Activated CD8-positive, alpha-beta memory T cell treated with anti-CD3 and anti-CD28 coated beads for 24 hours (primary cell): ENCODE measurements at regions not wholly inside any gene's neighbourhood (a gene's known extent, or its start where the extent isn't known, plus 50 kb on each side); places are given as distances from the start of the nearest gene placed in this dataset.
"Not testable (repeated sequence)": the region's sequence is repeated elsewhere in the genome, so short reads cannot be mapped to it uniquely, and the experiment has no call there.

ENCODE experiments used
- DNase-seq: peaks from one replicate; pipeline ENCODE4 v3.0.0-alpha.2; 2020

DNA sequence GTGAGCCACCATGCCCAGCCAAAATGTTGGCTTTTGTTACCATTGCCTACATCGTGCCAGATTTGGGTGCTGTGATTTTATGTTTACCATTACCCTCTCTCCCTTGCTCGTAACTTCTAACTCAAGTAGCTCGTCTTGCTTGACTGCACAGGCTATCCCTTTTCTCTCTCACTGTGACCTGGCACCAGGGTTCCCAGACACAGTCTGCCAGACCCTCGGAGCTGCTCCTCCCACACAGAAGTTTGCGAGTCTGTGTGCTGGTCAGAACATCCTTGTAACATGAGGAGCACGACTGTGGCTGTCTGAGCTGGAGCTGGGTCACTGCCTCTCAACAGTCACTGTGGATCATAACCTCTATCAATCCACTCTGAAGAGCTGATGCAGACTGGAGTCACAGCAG, 152.5 kb upstream of the ACKR3 start:
- no peak for DNase-seq

DNA sequence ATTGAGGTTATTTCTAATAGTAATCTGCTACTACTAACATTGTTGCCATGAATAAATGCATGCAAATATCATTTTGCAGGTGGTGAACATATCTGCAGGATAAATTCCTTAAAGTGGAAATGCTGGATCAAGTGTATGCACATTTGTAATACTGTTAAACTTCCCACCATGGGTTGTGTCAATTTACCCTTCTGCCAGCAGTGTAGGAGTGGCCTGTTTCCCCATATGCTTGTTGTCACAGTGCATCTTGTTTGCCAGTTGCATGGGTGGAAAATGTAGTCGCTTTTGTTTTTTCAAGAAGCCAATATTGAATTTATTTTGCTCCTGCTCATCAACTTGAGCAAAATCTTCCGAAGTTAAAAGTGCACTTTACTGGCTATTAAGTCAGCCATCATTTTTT, 139.0 kb upstream of the ACKR3 start:
- DNase-seq: no peak

DNA sequence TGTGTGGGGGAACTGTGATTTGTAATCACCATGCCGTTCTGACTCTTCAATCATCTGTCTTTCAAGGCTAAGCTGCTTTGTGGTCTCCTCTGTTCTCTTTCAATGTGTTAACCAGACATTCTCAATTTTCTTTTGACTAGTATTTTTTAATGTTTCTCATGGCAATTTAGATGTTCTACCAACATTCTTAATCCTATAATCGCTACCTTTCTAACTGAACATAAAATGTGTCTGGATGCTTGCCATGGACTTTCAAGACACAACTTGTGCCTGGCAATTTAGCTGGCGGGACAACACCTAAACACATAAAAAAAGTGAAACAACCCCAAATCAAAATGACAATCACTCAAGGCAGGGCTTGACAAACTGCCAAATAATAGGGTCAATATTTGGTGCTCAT, 135.0 kb upstream of the ACKR3 start:
- no peak for DNase-seq

DNA sequence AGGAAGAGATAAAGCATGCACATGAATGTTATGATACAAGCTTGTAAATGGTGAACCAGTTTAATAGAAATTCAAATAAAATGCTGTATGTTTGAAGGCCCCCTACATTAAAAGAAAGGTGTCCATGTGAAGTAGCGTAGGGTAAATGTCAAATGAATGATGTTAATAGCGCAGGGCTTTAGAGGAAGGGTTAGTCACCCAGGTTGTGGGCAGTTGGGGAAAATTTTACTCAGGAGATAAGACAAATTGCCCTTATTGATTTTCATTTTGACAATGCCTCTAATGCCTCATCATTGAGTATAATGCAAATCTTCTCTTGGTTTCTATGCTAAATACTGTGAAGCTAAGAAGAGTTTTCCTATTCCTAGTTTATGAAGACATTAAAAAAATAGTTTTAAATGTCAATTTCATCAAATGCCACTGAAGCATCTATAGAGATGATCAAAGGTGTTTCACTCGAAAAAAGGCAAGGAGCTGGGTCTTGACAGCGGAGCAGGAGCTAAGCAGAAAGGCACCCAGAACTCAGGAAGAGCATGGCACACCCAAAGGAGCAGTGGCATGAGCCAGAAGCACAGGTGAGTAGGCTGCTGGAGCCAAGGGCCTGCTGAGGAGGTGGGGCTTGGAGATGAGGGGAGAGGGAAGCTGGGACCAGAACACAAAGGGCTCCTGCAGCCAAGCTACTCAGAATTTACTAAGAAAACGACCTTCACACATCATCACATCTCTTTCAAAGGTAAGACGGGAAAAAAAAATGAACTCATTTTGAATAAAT, 129.3 kb upstream of the ACKR3 start:
- DNase-seq: no peak

DNA sequence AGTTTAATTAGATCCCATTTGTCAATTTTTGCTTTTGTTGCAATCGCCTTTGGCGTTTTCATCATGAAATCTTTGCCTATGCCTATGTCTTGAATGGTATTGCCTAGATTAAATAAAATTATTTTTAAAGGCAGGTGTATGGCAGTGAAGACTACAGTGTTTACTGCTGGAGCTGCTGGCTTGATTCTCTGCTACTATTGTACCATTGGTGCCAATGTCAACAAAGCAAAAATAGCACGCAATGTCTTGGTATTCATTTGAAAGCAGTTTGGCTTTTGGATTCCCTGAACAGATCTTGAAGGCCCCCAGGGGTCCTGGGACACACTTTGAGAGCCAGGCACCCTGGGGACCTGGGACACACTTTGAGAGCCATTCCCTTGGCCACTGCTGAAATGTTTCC, 125.4 kb upstream of the ACKR3 start:
- DNase-seq: no peak

DNA sequence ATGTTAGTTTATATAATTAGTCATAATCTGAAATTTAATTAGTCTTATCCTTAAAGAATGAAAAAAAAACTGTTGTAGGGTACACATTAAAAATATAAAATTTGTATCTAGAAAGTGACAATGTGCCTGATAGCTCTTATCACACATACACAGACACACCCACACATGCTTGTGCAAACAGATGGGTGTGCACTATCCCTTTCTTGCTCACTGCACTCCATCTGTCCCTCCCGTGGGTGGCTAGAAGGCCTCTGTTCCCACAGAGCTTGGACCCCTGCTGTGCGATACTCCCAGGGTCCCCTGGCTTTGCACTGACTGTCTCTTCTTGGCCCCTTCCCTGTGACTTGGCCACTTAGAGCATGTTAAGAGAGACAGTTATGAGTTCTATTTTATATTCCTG, 123.9 kb upstream of the ACKR3 start:
- no peak for DNase-seq

DNA sequence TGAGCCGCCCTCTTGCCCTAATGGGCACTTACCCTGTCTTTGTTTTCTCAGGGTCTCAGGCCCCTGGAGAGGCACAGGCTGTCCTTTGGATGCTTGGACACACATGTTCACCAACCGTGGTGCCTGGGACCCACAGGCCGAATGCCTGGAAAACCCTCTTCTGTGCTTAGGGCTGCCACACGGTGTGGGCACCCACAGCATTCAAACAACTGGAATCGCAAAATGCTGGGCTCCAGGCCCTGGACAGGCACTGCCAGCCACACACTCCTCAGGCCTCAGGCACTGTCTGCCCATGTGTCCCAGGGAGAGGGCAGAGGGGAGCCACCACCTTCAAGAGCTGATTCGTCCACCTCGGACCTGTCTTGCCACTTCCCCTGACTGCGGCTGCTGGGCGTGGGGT, 123.1 kb upstream of the ACKR3 start:
- no peak for DNase-seq

DNA sequence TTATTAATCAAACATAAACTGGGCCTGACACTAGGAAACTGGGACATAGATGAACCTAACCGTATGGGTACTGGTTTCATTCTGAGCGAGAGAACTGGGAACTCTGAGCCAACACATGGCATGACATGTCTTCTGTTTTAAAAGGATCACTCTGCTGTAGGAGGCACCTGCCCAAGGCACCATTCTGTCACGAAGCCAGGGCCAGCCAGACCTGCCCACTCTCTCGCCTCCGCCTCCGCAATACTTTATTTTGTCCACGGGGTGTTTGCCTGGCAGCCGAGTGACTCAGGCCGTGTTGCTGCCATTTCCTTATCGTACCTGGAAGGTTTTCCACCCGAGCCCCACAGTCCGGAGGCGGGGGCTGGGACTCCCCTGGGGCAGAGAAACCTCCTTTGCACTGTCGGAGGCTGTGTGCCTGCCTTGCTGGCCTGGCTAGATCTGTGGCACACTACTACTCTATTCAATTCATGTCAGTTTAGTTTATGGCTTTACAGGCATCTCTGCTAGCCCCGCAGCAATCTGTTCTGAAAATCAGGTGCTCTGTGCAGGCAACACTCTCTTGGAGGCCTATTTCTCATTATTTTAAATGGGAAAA, 120.4 kb upstream of the ACKR3 start:
- no peak for DNase-seq

DNA sequence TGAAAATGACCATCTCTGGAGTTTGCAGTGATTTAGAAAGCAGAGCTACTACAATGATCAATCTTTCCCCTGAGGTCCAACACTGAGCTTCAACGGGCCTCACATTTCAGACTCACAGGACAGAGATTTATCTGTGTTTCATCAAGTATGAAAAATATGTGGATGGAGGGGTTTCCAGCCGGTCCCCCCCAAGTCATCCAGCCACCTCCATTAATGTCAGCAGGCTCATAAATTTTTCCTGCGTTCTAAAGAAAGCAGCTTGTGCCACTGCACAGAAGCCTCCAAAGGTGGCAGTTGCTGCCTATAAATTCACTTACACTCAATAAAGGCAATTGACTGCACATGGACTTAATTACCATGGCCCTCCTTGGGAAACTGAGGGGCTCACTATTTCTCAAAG, 117.4 kb upstream of the ACKR3 start:
- DNase-seq: no peak

DNA sequence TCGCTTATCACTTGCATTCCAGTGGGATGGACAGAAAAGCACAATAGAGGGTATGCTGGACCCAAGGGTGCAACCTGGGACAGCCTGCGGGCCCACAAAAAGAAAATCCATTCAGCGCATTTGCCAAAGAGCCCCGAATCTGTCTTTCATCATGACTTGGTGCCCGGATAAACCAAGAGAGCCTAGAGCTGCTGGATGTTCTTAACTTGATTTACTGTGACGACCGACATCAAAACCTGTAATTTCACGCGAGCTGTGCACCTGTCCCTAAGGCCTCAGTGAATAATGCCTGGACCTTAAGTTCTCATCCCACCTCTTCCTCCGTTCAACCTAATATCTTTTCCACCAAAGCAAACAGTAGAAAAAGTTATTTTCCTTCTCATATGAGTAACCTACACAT, 115.5 kb upstream of the ACKR3 start:
- no peak for DNase-seq

DNA sequence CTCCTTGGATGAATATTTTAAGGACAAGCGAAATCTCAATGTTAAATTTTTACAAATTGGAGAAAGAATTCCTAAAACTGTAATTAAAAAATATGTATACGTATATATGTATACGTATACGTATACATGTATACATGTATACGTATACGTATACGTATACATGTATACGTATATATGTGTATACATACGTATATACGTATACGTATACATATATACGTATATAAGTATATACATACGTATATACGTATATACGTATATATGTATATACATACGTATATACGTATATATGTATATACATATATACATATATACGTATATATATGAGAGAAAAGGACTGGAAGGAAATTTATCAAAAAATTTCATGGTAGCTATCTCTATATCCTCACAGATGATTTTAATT, 110.2 kb upstream of the ACKR3 start:
- DNase-seq: no peak

DNA sequence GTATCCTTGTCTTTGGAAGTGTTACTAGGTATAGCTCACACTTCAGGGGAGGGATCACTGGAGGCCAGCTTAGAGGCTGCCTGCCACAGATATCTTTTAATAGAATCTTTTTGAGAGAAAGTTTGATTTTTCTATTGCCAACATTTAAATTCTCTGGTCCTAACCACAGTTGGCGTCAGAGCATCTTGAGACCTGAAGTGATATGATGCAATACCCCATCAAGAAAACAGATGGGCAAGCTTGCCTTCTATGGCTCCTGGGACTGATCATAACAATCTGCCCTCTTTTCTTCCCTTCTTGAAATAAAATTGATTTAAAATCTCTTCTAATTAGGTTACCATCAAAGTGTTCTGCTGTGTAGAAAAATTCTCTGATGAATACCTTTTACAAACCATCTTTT, 105.5 kb upstream of the ACKR3 start:
- DNase-seq: no peak

DNA sequence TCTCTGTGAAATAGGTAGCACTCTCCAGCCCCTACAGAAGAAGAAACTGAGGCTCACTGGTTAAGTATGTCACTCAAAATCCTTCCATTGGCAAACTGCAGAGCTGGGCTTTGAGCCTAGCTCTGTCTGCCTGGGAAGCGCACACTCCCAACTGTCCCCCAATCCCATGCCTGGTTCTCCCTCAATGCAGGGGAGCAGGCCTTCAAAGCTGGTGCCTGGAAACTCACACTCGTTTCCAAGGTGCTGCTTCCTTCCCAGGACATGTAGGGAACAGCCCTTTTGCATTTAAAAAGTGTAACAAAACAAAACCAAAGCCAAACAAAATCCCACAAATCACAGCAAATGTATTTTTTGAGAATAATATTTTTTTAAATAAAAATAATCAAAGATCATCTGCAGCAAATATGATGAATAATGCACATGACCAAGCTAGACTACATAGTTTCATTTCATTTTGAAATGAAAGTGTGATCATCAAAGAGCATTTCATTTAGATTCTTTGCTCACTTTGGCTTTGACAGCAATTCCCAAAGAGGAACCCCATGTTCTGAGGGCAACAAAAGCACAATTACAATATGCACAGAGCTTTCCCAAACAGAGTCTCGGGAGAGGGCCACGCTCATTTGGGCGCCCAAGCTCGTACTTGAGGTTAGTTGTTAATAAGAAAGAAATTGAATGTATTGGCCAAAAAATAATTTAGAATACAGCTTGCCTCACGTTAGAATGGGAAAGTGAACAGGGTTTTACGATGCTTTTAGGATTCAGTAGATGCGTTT, 96.7 kb upstream of the ACKR3 start:
- no peak for DNase-seq

DNA sequence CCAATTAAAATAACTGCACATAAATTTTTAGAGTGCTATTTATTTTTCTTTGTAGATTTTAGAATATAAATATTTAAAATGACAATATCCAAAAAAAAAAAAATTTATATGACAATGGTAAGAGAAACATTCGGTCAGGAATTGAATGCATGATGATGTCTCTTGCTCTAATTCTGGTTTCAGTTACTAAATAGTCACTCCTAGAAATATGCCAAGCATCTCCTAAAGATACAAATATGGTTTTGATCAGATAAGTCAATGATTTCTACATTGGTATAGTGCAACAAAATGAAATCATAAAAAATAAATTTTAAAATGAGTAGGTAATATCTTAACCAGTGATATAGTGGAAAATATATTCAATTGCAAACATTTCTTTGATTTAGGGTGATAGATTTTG, 95.9 kb upstream of the ACKR3 start:
- DNase-seq: no peak

DNA sequence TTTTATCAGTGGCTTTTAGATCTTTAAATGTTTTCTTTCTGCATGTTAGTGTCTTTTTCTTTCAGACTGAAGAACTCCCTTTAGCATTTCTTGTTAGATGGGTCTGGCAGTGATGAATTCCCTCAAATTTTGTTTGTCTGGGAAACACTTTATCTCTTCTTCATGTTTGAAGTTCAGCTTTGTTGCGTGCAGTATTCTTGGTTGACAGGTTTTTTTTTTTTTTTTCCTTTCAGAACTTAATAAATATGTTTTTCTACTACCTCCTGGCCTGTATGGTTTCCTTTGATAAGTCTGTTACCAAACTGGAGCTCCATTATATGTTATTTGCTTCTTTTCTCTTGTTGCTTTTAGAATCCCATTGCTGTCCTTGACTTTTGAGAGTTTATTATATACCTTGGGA, 89.8 kb upstream of the ACKR3 start:
- no peak for DNase-seq

DNA sequence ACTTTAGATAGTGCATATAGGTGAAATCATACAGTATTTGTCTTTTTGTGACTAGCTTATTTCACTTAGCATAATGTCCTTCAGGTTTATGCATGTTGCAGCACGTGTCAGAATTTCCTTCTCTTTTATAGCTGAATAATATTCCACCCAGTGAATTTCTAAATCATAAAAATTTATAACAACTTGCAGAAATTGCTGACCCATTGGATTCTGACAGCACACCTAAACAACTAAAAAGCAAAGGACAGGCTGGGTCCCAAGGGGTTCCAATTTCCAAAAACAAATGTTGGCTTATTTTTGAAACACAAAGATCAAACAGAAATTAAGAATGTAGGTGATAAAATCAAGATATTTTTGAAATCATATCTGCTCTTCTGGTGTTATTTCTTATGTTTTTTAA, 86.5 kb upstream of the ACKR3 start:
- no peak for DNase-seq

DNA sequence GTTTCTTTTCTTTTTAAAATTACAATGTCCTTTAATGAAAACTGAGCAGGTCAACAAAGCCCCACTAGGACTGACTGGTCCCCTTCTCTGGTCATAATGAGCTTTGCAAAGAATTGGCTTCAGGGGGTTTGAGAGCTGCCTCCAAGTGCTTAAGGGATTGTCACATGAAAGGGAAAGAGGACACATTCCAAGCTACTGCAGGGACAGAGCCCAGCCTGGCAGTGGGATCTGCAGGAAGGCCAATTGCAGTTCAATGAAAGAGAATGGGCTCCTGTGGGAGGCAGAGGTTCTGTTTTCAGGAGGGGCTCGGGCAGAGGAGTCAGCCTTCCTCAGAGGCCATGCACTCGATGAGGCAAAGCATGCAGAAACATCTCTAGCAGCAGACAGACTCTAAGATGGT, 84.1 kb upstream of the ACKR3 start:
- no peak for DNase-seq

DNA sequence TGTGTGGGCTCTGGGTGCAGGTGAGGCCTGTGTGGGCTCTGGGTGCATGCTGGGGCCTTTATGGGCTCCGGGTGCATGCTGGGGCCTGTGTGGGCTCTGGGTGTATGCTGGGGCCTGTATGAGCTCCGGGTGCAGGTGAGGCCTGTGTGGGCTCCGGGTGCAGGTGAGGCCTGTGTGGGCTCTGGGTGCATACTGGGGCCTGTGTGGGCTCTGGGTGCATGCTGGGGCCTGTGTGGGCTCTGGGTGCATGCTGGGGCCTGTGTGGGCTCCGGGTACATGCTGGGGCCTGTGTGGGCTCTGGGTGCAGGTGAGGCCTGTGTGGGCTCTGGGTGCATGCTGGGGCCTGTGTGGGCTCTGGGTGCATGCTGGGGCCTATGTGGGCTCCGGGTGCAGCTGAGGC, 80.5 kb upstream of the ACKR3 start:
- not testable (repeated sequence) for DNase-seq

DNA sequence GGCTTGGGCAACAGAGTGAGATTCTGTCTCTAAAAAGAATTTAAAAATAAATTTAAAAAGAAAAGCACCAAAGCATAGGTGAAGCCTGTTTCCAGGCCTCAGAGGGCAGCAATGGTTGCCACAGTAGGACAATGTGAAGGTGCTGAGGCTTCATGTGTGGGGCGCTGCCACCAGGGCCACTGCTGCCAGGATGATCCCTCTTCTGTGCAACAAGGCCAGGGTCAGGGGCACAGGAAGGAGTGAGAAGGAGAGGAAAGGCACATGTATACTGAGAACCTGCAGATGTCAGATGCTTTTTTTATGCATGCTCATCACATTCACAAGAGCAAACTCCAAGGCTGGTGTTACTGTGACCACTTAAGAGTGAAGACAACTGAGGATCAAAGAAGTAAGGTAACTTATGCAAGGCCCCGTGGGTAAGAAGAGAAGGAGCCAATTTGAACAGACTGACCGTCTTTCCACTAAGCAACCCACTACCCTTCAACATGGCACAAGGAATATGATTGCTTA, 79.7 kb upstream of the ACKR3 start:
- DNase-seq: no peak

DNA sequence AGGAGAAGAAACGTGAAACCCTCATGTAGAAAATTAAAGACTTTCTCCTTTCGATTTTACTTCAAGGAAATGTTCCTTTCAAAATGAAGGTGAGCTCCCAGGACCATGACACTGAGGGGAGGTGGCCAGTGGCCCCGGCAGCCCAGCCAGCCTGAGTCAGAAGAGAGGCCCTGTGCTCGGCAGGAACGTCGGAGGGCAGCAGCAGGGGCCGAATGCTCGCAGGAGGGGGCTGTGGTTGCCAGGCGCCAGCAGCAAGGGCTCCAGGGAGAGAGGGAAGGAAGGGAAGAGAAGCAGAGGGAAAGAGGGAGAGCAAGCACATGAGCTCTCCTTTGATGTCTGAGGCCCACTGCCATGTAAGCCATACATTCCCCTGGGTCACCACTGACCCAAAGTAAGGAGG, 73.3 kb upstream of the ACKR3 start:
- no peak for DNase-seq

DNA sequence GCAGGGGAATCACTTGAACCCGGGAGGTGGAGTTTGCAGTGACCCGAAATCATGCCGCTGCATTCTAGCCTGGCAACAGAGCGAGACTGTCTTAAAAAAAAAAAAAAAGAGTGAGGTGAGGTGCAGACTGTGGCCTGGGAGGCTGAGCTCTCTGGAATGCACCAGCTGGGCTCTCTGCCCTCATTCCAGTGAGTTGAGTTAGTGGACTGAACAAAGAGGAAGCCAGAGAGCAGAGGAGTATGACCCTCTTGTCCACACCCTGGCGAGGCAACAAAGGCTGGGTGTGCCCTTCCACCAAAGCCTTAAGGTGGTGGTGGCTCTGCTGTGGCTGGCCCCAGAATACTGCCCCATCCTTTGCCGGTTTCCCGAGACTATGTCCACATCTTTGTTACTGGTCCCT, 71.3 kb upstream of the ACKR3 start:
- DNase-seq: no peak

DNA sequence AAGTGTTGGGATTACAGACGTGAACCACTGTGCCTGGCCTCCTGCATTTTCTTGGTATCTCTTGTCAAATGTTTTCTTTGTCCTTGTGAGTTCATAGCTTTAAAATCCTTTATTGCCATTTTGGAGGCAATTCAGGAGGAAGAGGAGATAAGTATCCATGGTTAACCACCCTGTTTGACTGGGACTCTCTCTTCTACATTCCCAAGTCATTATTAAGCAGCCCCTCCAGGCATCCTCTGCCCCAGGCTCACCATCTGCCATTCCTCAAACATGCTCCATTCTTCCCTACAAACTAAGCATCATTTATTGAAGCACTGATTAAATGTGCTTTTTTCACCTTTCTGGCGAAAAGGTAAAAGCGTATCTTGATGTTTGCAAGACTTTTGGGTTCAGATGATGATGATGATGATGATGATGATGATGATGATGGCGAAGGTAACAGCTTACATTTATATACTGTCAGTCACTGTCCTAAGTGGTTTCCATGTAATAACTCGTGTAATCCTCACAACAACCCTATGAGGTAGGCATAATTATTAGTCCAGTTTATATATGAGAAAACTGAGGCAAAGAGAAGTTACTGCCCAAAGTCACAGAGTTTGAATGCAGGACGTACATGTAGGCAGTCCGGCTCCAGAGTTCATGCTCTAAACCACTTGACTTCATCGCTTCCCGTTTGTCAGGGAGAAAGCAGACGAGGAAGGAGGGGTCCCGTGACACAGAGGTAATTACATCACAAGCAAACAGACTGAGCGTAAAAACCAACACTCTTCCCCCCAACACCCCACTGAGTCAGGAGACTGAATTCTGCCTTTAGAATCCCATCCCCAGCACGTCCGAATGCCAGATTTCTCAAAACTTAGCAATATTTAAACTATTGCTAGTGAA, 69.7 kb upstream of the ACKR3 start:
- no peak for DNase-seq

DNA sequence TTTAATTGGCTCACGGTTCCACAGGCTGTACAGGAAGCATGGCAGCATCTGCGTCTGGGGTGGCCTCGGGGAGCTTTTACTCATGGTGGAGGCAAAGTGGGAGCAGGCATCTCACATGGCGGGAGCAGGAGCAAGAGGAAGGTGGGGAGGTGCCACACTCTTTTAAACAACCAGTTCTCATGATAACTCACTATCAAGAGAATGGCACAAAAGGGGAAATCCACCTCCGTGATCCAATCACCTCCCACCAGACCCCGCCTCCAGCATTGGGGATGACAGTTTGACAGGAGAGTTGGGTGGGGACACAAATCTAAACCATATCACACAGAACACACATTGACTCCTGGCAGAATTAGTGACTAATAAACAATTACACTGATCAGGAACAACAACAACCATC, 68.6 kb upstream of the ACKR3 start:
- DNase-seq: no peak
